Activated CD8-positive, alpha-beta T cell treated with anti-CD3 and anti-CD28 coated beads for 36 hours (primary cell): ENCODE measurements at regions not wholly inside any gene's neighbourhood (a gene's known extent, or its start where the extent isn't known, plus 50 kb on each side); places are given as distances from the start of the nearest gene placed in this dataset.

ENCODE experiments used
- ATAC-seq: fragments of 200-7000 bp; cut with Tn5 transposase; one replicate; pipeline ENCODE4 v1.10.0; 2021; ENCODE audit warnings: mild to moderate bottlenecking, moderate library complexity
- CTCF ChIA-PET: fragments of 350-600 bp; sonication (Branson Sonifier 250); formaldehyde crosslinking; loops from one replicate; lab custom pipeline; 2021; ENCODE audit warnings: antibody characterized with exemption; lab: Charles Lee
- POLR2A ChIA-PET: fragments of 350-600 bp; sonication (Branson Sonifier 250); formaldehyde crosslinking; loops from one replicate; lab custom pipeline; 2021; ENCODE audit warnings: antibody characterized with exemption; lab: Charles Lee
- DNase-seq: peaks from one replicate; pipeline ENCODE4 v3.0.0-alpha.2; 2020
- H3K27ac Mint-ChIP-seq: one replicate; pipeline ENCODE4 v1.8.0; 2021; ENCODE audit warnings: mild to moderate bottlenecking, mixed read lengths
- H3K27me3 Mint-ChIP-seq: one replicate; pipeline ENCODE4 v1.8.0; 2021; ENCODE audit warnings: mixed read lengths
- H3K36me3 Mint-ChIP-seq: one replicate; pipeline ENCODE4 v1.8.0; 2021; ENCODE audit warnings: low read depth, mixed read lengths
- H3K4me1 Mint-ChIP-seq: one replicate; pipeline ENCODE4 v1.8.0; 2021; ENCODE audit warnings: low read depth, mixed read lengths
- H3K4me3 Mint-ChIP-seq: one replicate; pipeline ENCODE4 v1.8.0; 2021; ENCODE audit warnings: mild to moderate bottlenecking, moderate library complexity, mixed read lengths
- H3K9me3 Mint-ChIP-seq: one replicate; pipeline ENCODE4 v1.8.0; 2021; ENCODE audit warnings: mixed read lengths
- intact Hi-C: fragments of 100-400 bp; cut with micrococcal nuclease; formaldehyde crosslinking; loops from one replicate; pipeline ENCODE4 v1.10.0; 2022
- TF ChIP-seq, protein P1 (sequence below): fragments of 200-600 bp; IDR thresholded peaks from one replicate; pipeline ENCODE4 v1.8.0; 2022; ENCODE audit warnings: antibody characterized with exemption, mild to moderate bottlenecking

DNA sequence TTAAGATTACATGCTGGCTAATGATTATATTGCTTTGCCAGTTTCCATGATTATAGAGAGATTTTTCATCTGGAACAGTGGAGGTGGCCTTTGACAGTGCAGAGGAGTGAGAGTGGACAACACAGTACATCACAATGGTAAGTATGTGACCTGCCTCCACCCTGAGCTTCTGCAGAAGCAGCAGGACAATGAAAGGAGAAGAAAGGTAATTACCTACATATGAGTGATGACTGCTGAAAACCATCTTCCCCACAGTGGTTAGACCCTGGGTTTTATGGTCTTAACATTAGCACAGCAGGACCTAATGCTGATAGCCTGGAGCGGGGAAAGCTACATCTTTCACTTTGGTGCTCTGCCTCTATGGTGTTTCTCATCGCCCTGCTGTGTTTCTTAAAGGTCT, 454.7 kb upstream of the DDI1 start:
- H3K27me3 Mint-ChIP-seq, result peaks cover 2% of the 10 kb centered on the region
- H3K4me3 Mint-ChIP-seq, result no peak overlapping the region
- ChIA-PET POLR2A (no interaction called here), CTCF (no interaction called here)
- H3K4me1 Mint-ChIP-seq, result no peaks in the 10 kb centered on the region
- no peaks in the 10 kb centered on the region for H3K9me3 Mint-ChIP-seq
- ATAC-seq (no peak), DNase-seq (no peak)
- H3K27ac Mint-ChIP-seq, result no peak overlapping the region
- TF ChIP-seq, protein P1, sequence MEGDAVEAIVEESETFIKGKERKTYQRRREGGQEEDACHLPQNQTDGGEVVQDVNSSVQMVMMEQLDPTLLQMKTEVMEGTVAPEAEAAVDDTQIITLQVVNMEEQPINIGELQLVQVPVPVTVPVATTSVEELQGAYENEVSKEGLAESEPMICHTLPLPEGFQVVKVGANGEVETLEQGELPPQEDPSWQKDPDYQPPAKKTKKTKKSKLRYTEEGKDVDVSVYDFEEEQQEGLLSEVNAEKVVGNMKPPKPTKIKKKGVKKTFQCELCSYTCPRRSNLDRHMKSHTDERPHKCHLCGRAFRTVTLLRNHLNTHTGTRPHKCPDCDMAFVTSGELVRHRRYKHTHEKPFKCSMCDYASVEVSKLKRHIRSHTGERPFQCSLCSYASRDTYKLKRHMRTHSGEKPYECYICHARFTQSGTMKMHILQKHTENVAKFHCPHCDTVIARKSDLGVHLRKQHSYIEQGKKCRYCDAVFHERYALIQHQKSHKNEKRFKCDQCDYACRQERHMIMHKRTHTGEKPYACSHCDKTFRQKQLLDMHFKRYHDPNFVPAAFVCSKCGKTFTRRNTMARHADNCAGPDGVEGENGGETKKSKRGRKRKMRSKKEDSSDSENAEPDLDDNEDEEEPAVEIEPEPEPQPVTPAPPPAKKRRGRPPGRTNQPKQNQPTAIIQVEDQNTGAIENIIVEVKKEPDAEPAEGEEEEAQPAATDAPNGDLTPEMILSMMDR, result no peak
- H3K36me3 Mint-ChIP-seq, result no peaks in the 10 kb centered on the region
- intact Hi-C loops, result no loop called here

DNA sequence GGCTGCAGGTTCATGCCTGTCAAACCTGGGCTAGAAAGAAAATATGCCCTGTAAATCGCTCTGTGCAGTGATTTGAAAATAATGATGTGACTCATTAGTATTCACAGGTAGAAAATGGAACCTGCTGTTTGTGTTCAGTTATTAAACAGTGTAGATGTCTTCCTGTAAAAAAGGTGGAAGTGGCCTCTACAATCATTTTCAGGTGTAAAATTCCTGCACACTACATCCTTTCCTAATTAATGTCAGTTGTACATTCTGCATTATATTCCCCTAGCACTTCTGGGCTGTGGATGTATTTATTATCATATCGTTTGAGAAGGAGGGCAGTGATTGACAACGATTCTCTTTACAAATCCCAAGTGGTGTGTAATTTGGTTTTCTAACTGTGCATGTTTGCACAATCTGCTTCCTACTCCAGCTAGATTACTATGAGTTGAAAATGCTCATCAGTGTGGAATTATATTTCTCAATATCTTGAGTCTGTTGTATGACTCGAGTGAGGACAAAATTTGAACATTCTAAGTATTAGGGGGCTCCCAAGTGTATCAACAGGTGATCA, 454.0 kb upstream of the DDI1 start:
- ATAC-seq (no peak), DNase-seq (no peak)
- Mint-ChIP-seq H3K9me3 (no peaks in the 10 kb centered on the region), H3K36me3 (no peaks in the 10 kb centered on the region), H3K4me3 (no peak overlapping the region), H3K27ac (no peak overlapping the region), H3K4me1 (no peaks in the 10 kb centered on the region), H3K27me3 (peaks cover 2% of the 10 kb centered on the region)
- ChIA-PET POLR2A (no interaction called here), CTCF (no interaction called here)
- intact Hi-C loops, result no loop called here
- TF ChIP-seq, protein P1, result no peak

- ChIA-PET POLR2A (no interaction called here), CTCF (no interaction called here)
- Mint-ChIP-seq H3K4me1 (no peaks in the 10 kb centered on the region), H3K4me3 (no peak overlapping the region), H3K9me3 (no peaks in the 10 kb centered on the region), H3K27ac (no peak overlapping the region), H3K36me3 (no peaks in the 10 kb centered on the region), H3K27me3 (peaks cover 4% of the 10 kb centered on the region)
- ATAC-seq (no peak), DNase-seq (no peak)
- intact Hi-C loops, result no loop called here
- TF ChIP-seq, protein P1, result no peak
These were observed 452.4 kb upstream of the DDI1 start for GRCh38 chr11:103584021-103584420.

GRCh38 chr11:103584720-103585119, 451.7 kb upstream of the DDI1 start:
- intact Hi-C loops, result no loop called here
- no peak for DNase-seq
- no peaks in the 10 kb centered on the region for H3K9me3 Mint-ChIP-seq
- H3K36me3 Mint-ChIP-seq, result no peaks in the 10 kb centered on the region
- no peak for ATAC-seq
- ChIA-PET POLR2A (no interaction called here), CTCF (no interaction called here)
- no peaks in the 10 kb centered on the region for H3K4me1 Mint-ChIP-seq
- H3K27ac Mint-ChIP-seq, result no peak overlapping the region
- TF ChIP-seq, protein P1, result no peak
- H3K4me3 Mint-ChIP-seq, result no peak overlapping the region
- peaks cover 4% of the 10 kb centered on the region for H3K27me3 Mint-ChIP-seq

DNA sequence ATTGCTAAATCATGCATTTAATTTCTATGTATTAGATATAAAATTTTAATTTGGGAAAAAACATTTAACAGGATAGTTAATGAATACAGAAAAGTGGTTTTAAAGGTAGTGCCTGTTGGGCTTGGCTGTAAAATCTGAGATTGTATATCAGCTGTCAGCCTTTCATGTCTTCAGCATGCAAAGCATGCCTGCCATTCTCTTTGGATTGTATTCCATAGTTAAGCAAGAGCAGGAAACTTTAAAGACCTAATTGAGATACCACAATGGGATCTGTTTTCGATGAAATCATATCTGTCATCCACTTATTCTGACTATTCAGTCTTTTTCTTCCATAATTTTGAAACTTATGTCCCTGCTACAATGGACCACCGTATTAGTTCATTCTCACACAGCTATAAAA, 451.0 kb upstream of the DDI1 start:
- H3K27ac Mint-ChIP-seq, result no peak overlapping the region
- H3K36me3 Mint-ChIP-seq, result no peaks in the 10 kb centered on the region
- no peaks in the 10 kb centered on the region for H3K9me3 Mint-ChIP-seq
- no peak overlapping the region for H3K4me3 Mint-ChIP-seq
- DNase-seq (no peak), ATAC-seq (no peak)
- ChIA-PET CTCF (no interaction called here), POLR2A (no interaction called here)
- peaks cover 4% of the 10 kb centered on the region for H3K27me3 Mint-ChIP-seq
- TF ChIP-seq, protein P1, result no peak
- intact Hi-C loops, result no loop called here
- no peaks in the 10 kb centered on the region for H3K4me1 Mint-ChIP-seq
